Sigmoid colon (tissue), 4 donors: ENCODE measurements at regions not wholly inside any gene's neighbourhood (a gene's known extent, or its start where the extent isn't known, plus 50 kb on each side); places are given as distances from the start of the nearest gene placed in this dataset.

Experiments
- EP300 ChIP-seq, 4 donors: sonication (generic); formaldehyde crosslinking; IDR thresholded peaks; one replicate each; pipeline ENCODE4 v1.6.1; 2017; ENCODE audit warnings: antibody characterized with exemption in 4 of 4
- POLR2A ChIP-seq, 2 donors: fragments of 450-650 bp; IDR thresholded peaks; one replicate each; pipeline ENCODE4 v1.6.1; 2016; ENCODE audit warnings: antibody characterized with exemption in 2 of 2, mild to moderate bottlenecking in 2 of 2, moderate library complexity in 2 of 2
- POLR2AphosphoS5 ChIP-seq, 4 donors: sonication (generic); formaldehyde crosslinking; IDR thresholded peaks; one replicate each; pipeline ENCODE4 v1.6.1; 2017; ENCODE audit warnings: antibody characterized with exemption in 4 of 4
- TF ChIP-seq, protein P1 (sequence below), 4 experiments: fragments of 450-650 bp in 3 of 4; fragments of 200-600 bp in 1 of 4; IDR thresholded peaks; one replicate each; pipeline ENCODE4 v1.5.1; 2016 to 2019; ENCODE audit warnings: antibody characterized with exemption in 4 of 4, mild to moderate bottlenecking in 3 of 4, moderate library complexity in 2 of 4

- TF ChIP-seq, protein P1, sequence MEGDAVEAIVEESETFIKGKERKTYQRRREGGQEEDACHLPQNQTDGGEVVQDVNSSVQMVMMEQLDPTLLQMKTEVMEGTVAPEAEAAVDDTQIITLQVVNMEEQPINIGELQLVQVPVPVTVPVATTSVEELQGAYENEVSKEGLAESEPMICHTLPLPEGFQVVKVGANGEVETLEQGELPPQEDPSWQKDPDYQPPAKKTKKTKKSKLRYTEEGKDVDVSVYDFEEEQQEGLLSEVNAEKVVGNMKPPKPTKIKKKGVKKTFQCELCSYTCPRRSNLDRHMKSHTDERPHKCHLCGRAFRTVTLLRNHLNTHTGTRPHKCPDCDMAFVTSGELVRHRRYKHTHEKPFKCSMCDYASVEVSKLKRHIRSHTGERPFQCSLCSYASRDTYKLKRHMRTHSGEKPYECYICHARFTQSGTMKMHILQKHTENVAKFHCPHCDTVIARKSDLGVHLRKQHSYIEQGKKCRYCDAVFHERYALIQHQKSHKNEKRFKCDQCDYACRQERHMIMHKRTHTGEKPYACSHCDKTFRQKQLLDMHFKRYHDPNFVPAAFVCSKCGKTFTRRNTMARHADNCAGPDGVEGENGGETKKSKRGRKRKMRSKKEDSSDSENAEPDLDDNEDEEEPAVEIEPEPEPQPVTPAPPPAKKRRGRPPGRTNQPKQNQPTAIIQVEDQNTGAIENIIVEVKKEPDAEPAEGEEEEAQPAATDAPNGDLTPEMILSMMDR (IDR thresholded peaks at IDR 0.05): no peak
- TF ChIP-seq POLR2A (IDR thresholded peaks at IDR 0.05) (no peak), EP300 (IDR thresholded peaks at IDR 0.05) (no peak), POLR2AphosphoS5 (IDR thresholded peaks at IDR 0.05) (no peak)
Observed at GRCh38 chr1:30353637-30354036, 369.7 kb downstream of the MATN1 start.
